Fibroblast of lung (primary cell): ENCODE measurements at regions not wholly inside any gene's neighbourhood (a gene's known extent, or its start where the extent isn't known, plus 50 kb on each side); places are given as distances from the start of the nearest gene placed in this dataset.

Experiments
- DNase-seq, 2 donors: peaks; one replicate each; pipeline versions ENCODE4 v3.0.0 to v3.0.0-alpha.2; 2010; ENCODE audit warnings: low read depth in 2 of 2
- H2AFZ ChIP-seq: 2 replicates; pipeline ENCODE4 v1.5.1; 2012; ENCODE audit warnings: low read length, control low read depth, inconsistent platforms
- H3K27ac ChIP-seq: 2 replicates; pipeline ENCODE4 v1.5.1; 2011; ENCODE audit warnings: low read length, control low read depth; ENCODE audit not compliant: insufficient read depth
- H3K27me3 ChIP-seq: 2 replicates; pipeline ENCODE4 v1.5.1; 2011; ENCODE audit warnings: mild to moderate bottlenecking, low read length; ENCODE audit not compliant: control insufficient read depth, insufficient read depth
- H3K36me3 ChIP-seq: 2 replicates; pipeline ENCODE4 v1.5.1; 2011; ENCODE audit warnings: low read length; ENCODE audit not compliant: control insufficient read depth, insufficient read depth
- H3K4me1 ChIP-seq: 2 replicates; pipeline ENCODE4 v1.5.1; 2011; ENCODE audit warnings: low read length; ENCODE audit not compliant: control insufficient read depth, insufficient read depth; ENCODE audit errors: extremely low read depth
- H3K4me2 ChIP-seq: 2 replicates; pipeline ENCODE4 v1.5.1; 2011; ENCODE audit warnings: low read length, control low read depth; ENCODE audit not compliant: insufficient read depth; ENCODE audit errors: extremely low read depth
- H3K4me3 ChIP-seq, 4 experiments: fragments of 200-600 bp in 1 of 4; sonication (generic) in 1 of 4; replicated peaks in 1 of 4; 2 replicates each; pipeline ENCODE4 v1.5.1; 2011 to 2016; ENCODE audit warnings: low read length in 4 of 4, low read depth in 3 of 4, mild to moderate bottlenecking in 3 of 4, control low read depth in 2 of 4, inconsistent platforms in 1 of 4, mixed read lengths in 1 of 4; ENCODE audit not compliant: insufficient read depth in 1 of 4; ENCODE audit errors: control extremely low read depth in 1 of 4
- H3K79me2 ChIP-seq: 2 replicates; pipeline ENCODE4 v1.5.1; 2012; ENCODE audit warnings: mild to moderate bottlenecking, low read length, inconsistent platforms; ENCODE audit not compliant: control insufficient read depth, insufficient read depth
- H3K9ac ChIP-seq: 2 replicates; pipeline ENCODE4 v1.5.1; 2011; ENCODE audit warnings: mild to moderate bottlenecking, low read length, control low read depth; ENCODE audit not compliant: insufficient read depth
- H3K9me3 ChIP-seq: 2 replicates; pipeline ENCODE4 v1.5.1; 2012; ENCODE audit warnings: low read depth, low read length; ENCODE audit not compliant: control insufficient read depth, insufficient read depth
- H4K20me1 ChIP-seq: 2 replicates; pipeline ENCODE4 v1.5.1; 2011; ENCODE audit warnings: low read length; ENCODE audit not compliant: control insufficient read depth, insufficient read depth; ENCODE audit errors: extremely low read depth
- CTCF ChIP-seq, 2 donors: IDR thresholded peaks in 1 of 2; conservative IDR thresholded peaks in 1 of 2; 1 replicate in 1 of 2; 2 replicates in 1 of 2; pipeline ENCODE4 v1.5.1; 2011 to 2012; ENCODE audit warnings: low read length in 2 of 2, control low read depth in 1 of 2, inconsistent platforms in 1 of 2, low read depth in 1 of 2, mild to moderate bottlenecking in 1 of 2
- EZH2 ChIP-seq: IDR thresholded peaks from 2 replicates; pipeline ENCODE4 v1.5.1; 2012; ENCODE audit warnings: low read length, control low read depth, mild to moderate bottlenecking; ENCODE audit errors: missing control alignments

GRCh38 chr6:6521961-6522482, 66.5 kb upstream of the LY86 start:
- Histone ChIP-seq H3K4me2 (no peak overlapping the region), H3K79me2 (no peaks in the 10 kb centered on the region), H4K20me1 (no peaks in the 10 kb centered on the region), H3K27me3 (no peaks in the 10 kb centered on the region), H3K4me3 (no peak overlapping the region), H3K9me3 (no peaks in the 10 kb centered on the region), H3K27ac (no peak overlapping the region), H3K9ac (no peak overlapping the region), H2AFZ (no peak overlapping the region), H3K4me1 (no peaks in the 10 kb centered on the region), H3K36me3 (no peaks in the 10 kb centered on the region)
- TF ChIP-seq EZH2 (no peak), CTCF (conservative IDR thresholded peaks at IDR 0.05 in 1 of 2, IDR thresholded peaks at IDR 0.05 in 1 of 2; ENCODE audit: low read depth in 1 of 2, low read length in 2 of 2) (no peak)
- DNase-seq = no peak

GRCh38 chr6:6522709-6523108, 65.8 kb upstream of the LY86 start:
- no peaks in the 10 kb centered on the region for H3K79me2 ChIP-seq
- no peak for DNase-seq
- H4K20me1 ChIP-seq = no peaks in the 10 kb centered on the region
- H3K36me3 ChIP-seq = no peaks in the 10 kb centered on the region
- H3K27me3 ChIP-seq = no peaks in the 10 kb centered on the region
- H3K4me2 ChIP-seq = no peak overlapping the region
- H3K9me3 ChIP-seq = no peaks in the 10 kb centered on the region
- no peak overlapping the region for H3K4me3 ChIP-seq
- no peak overlapping the region for H2AFZ ChIP-seq
- no peak overlapping the region for H3K27ac ChIP-seq
- H3K4me1 ChIP-seq = no peaks in the 10 kb centered on the region
- H3K9ac ChIP-seq = no peak overlapping the region
- TF ChIP-seq EZH2 (no peak), CTCF (conservative IDR thresholded peaks at IDR 0.05 in 1 of 2, IDR thresholded peaks at IDR 0.05 in 1 of 2; ENCODE audit: low read depth in 1 of 2, low read length in 2 of 2) (no peak)

DNA sequence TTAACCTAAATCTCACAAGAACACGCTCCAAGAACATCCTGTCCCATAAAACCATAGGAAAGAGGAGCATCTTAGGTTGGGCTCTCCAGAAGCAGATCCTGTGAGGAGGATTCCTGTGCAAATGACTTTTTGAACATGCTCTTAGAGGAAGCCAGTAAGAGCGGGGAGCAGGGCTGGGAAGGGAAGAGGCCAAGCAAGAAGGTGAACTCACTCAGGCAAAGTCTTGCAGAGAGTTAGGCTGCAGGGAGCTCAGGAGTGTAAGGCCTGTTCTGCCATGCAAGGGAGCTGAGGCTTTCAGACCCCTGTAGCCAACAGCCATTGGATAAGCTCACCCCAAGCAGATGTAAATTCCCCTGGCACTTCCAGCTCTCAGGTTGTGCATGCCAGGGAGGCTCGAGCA, 63.6 kb upstream of the LY86 start:
- DNase-seq = no peak
- no peak overlapping the region for H3K27ac ChIP-seq
- H2AFZ ChIP-seq = no peak overlapping the region
- no peaks in the 10 kb centered on the region for H3K4me1 ChIP-seq
- no peaks in the 10 kb centered on the region for H3K9me3 ChIP-seq
- no peak overlapping the region for H3K4me3 ChIP-seq
- no peaks in the 10 kb centered on the region for H4K20me1 ChIP-seq
- no peaks in the 10 kb centered on the region for H3K36me3 ChIP-seq
- no peaks in the 10 kb centered on the region for H3K79me2 ChIP-seq
- no peak overlapping the region for H3K9ac ChIP-seq
- no peak overlapping the region for H3K4me2 ChIP-seq
- H3K27me3 ChIP-seq = no peaks in the 10 kb centered on the region
- no peak for TF ChIP-seq EZH2
- TF ChIP-seq CTCF (conservative IDR thresholded peaks at IDR 0.05 in 1 of 2, IDR thresholded peaks at IDR 0.05 in 1 of 2; ENCODE audit: low read depth in 1 of 2, low read length in 2 of 2) = no peak
